ENCODE measurements at regions not wholly inside any gene's neighbourhood (a gene's known extent, or its start where the extent isn't known, plus 50 kb on each side); places are given as distances from the start of the nearest gene placed in this dataset.
"Not testable (repeated sequence)": the region's sequence is repeated elsewhere in the genome, so short reads cannot be mapped to it uniquely, and the experiment has no call there.

GRCh38 chr16:66242206-66242605, 124.3 kb upstream of the CDH5 start:
- H3K36me3 ChIP-seq (ENCODE audit: control insufficient read depth, insufficient read depth, low read length); H3K9me1 ChIP-seq (ENCODE audit: insufficient read depth, low read length); H3K4ac ChIP-seq (ENCODE audit: low read depth, low read length); H2AFZ ChIP-seq (replicated peaks; ENCODE audit: low read length, poor library complexity); H2BK5ac ChIP-seq (ENCODE audit: low read depth, low read length, poor library complexity, severe bottlenecking); H3K4me2 ChIP-seq (ENCODE audit: low read depth, low read length); H2AK9ac ChIP-seq (replicated peaks; ENCODE audit: low read depth, low read length, poor library complexity); CTCF ChIA-PET; H2BK15ac ChIP-seq (ENCODE audit: low read depth, low read length); intact Hi-C loops (cut with micrococcal nuclease); H3K4me1 ChIP-seq (ENCODE audit: control insufficient read depth, insufficient read depth, low read length); POLR2A ChIA-PET (ENCODE audit: unreplicated experiment); H3K18ac ChIP-seq (ENCODE audit: low read depth, low read length); dilution Hi-C loops (cut with HindIII; ENCODE audit: low sequenced_read_pairs, unreplicated experiment); in situ Hi-C loops (cut with MboI; ENCODE audit: low sequenced_read_pairs); H2BK120ac ChIP-seq (ENCODE audit: low read depth, low read length); BruUV-seq (replicated peaks); H4K20me1 ChIP-seq (ENCODE audit: insufficient read depth, low read length); DNase-seq; H4K8ac ChIP-seq (ENCODE audit: low read depth in 2 of 2, low read length in 2 of 2); H3K27ac ChIP-seq (ENCODE audit: insufficient read depth, low read length); H2BK20ac ChIP-seq (ENCODE audit: low read depth, low read length); ATAC-seq (ENCODE audit: low read depth); H4K91ac ChIP-seq (ENCODE audit: insufficient read depth, low read depth, low read length); H3K23ac ChIP-seq (ENCODE audit: low read depth, low read length); H4K5ac ChIP-seq (ENCODE audit: low read depth, low read length); H2AK5ac ChIP-seq (ENCODE audit: low read depth, low read length); H3K27me3 ChIP-seq (ENCODE audit: control insufficient read depth, insufficient read depth, low read length); H3K14ac ChIP-seq (replicated peaks; ENCODE audit: low read depth, low read length); H3K56ac ChIP-seq (ENCODE audit: extremely low read depth, insufficient read depth, low read length); H3K4me3 ChIP-seq (ENCODE audit: insufficient read depth, low read depth, low read length); H3K9me3 ChIP-seq (ENCODE audit: control insufficient read depth, insufficient read depth, low read length); H3K79me1 ChIP-seq (ENCODE audit: low read depth in 1 of 2, low read length in 2 of 2); H3K9ac ChIP-seq (ENCODE audit: low read depth, low read length): not testable (repeated sequence)
- no CpG with 5 or more reads among the region's 6 CpGs for WGBS, 2 experiments (ENCODE audit: extremely low coverage in 2 of 2, insufficient read length in 1 of 2)
